ENCODE measurements at regions not wholly inside any gene's neighbourhood (a gene's known extent, or its start where the extent isn't known, plus 50 kb on each side); places are given as distances from the start of the nearest gene placed in this dataset.
A peak's percentile ranks its signal among the peaks of the same experiment; 100 is the strongest.

- H3K27ac ChIP-seq (ENCODE audit: low read depth, low read length) = no peak overlapping the region
- POLR2A ChIA-PET = no interaction called here
- no peak overlapping the region for H3K4me3 ChIP-seq (ENCODE audit: low read depth, low read length)
- no peak for TF ChIP-seq CTCF (IDR thresholded peaks at IDR 0.05; ENCODE audit: low read depth, low read length)
- no peak for DNase-seq (ENCODE audit: low read depth, low spot score)
- CTCF ChIA-PET = interaction anchor here (0.7 to 1.1 kb wide), 4 partner anchors 9 to 1423 kb away, joined by 3 read pairs; no protein-coding TSS in a partner anchor
- H3K27me3 ChIP-seq (ENCODE audit: control insufficient read depth, insufficient read depth, low read length) = no peaks in the 10 kb centered on the region
- no peaks in the 10 kb centered on the region for H3K9me3 ChIP-seq (ENCODE audit: control insufficient read depth, insufficient read depth, low read length)
These were observed 304.8 kb downstream of the DHX35 start for GRCh38 chr20:39266989-39267388.

- H3K9me3 ChIP-seq (ENCODE audit: control insufficient read depth, insufficient read depth, low read length) = no peaks in the 10 kb centered on the region
- no peaks in the 10 kb centered on the region for H3K27me3 ChIP-seq (ENCODE audit: control insufficient read depth, insufficient read depth, low read length)
- ChIA-PET POLR2A (no interaction called here), CTCF (interaction anchor here (0.6 to 1.4 kb wide), 9 partner anchors 13 to 1768 kb away, joined by 3 to 4 read pairs (median 3); no protein-coding TSS in a partner anchor)
- peak; percentile 29 for DNase-seq (ENCODE audit: low read depth, low spot score)
- H3K27ac ChIP-seq (ENCODE audit: low read depth, low read length) = no peak overlapping the region
- peak; percentile 87 for TF ChIP-seq CTCF (IDR thresholded peaks at IDR 0.05; ENCODE audit: low read depth, low read length)
- no peak overlapping the region for H3K4me3 ChIP-seq (ENCODE audit: low read depth, low read length)
These were observed 302.5 kb downstream of the DHX35 start for GRCh38 chr20:39264506-39265172.

GRCh38 chr20:39263076-39263475 lies 300.9 kb downstream of the DHX35 start:
- H3K9me3 ChIP-seq (ENCODE audit: control insufficient read depth, insufficient read depth, low read length) = no peaks in the 10 kb centered on the region
- no peak for DNase-seq (ENCODE audit: low read depth, low spot score)
- ChIA-PET POLR2A (no interaction called here), CTCF (interaction anchor here (0.8 kb wide), 1 partner anchor 8 kb away, joined by 3 read pairs; no protein-coding TSS in a partner anchor)
- H3K27me3 ChIP-seq (ENCODE audit: control insufficient read depth, insufficient read depth, low read length) = no peaks in the 10 kb centered on the region
- no peak for TF ChIP-seq CTCF (IDR thresholded peaks at IDR 0.05; ENCODE audit: low read depth, low read length)
- no peak overlapping the region for H3K27ac ChIP-seq (ENCODE audit: low read depth, low read length)
- no peak overlapping the region for H3K4me3 ChIP-seq (ENCODE audit: low read depth, low read length)

- DNase-seq (ENCODE audit: low read depth, low spot score) = no peak
- POLR2A ChIA-PET = no interaction called here
- TF ChIP-seq CTCF (IDR thresholded peaks at IDR 0.05; ENCODE audit: low read depth, low read length) = no peak
- H3K27ac ChIP-seq (ENCODE audit: low read depth, low read length) = no peak overlapping the region
- H3K27me3 ChIP-seq (ENCODE audit: control insufficient read depth, insufficient read depth, low read length) = no peaks in the 10 kb centered on the region
- no peaks in the 10 kb centered on the region for H3K9me3 ChIP-seq (ENCODE audit: control insufficient read depth, insufficient read depth, low read length)
- no peak overlapping the region for H3K4me3 ChIP-seq (ENCODE audit: low read depth, low read length)
- CTCF ChIA-PET = no interaction called here
These were observed 297.7 kb downstream of the DHX35 start for GRCh38 chr20:39259808-39260207.

GRCh38 chr20:39259010-39259803 lies 297.1 kb downstream of the DHX35 start:
- H3K27ac ChIP-seq (ENCODE audit: low read depth, low read length) = no peak overlapping the region
- no peak overlapping the region for H3K4me3 ChIP-seq (ENCODE audit: low read depth, low read length)
- DNase-seq (ENCODE audit: low read depth, low spot score) = no peak
- H3K27me3 ChIP-seq (ENCODE audit: control insufficient read depth, insufficient read depth, low read length) = no peaks in the 10 kb centered on the region
- ChIA-PET POLR2A (no interaction called here), CTCF (no interaction called here)
- H3K9me3 ChIP-seq (ENCODE audit: control insufficient read depth, insufficient read depth, low read length) = no peaks in the 10 kb centered on the region
- no peak for TF ChIP-seq CTCF (IDR thresholded peaks at IDR 0.05; ENCODE audit: low read depth, low read length)

Measured in AG04450 (cell line).